H1 (cell line): ENCODE measurements at regions not wholly inside any gene's neighbourhood (a gene's known extent, or its start where the extent isn't known, plus 50 kb on each side); places are given as distances from the start of the nearest gene placed in this dataset.
A peak's percentile ranks its signal among the peaks of the same experiment; 100 is the strongest.

Experiments used
- CTCF ChIA-PET: fragments of 300-600 bp; sonication (Branson Sonifier 250); formaldehyde crosslinking; loops from one replicate; lab custom pipeline; 2021; ENCODE audit not compliant: partially characterized antibody; lab: Charles Lee
- POLR2A ChIA-PET: fragments of 300-600 bp; sonication (Branson Sonifier 250); formaldehyde crosslinking; loops from one replicate; lab custom pipeline; 2021; ENCODE audit warnings: inconsistent platforms; ENCODE audit not compliant: partially characterized antibody; lab: Charles Lee
- DNase-seq, 2 experiments: peaks; one replicate each; pipeline versions ENCODE4 v3.0.0 to v3.0.0-alpha.2; 2010 to 2022; ENCODE audit warnings: low spot score in 2 of 2, low read depth in 1 of 2, mixed read lengths in 1 of 2
- FAIRE-seq: peaks from 2 replicates; lab custom pipeline; 2011; peaks lifted over from hg19 to GRCh38; lab: Jason Lieb, UNC
- H2AFZ ChIP-seq: 2 replicates; pipeline ENCODE4 v1.8.1; 2012; ENCODE audit warnings: low read length, inconsistent platforms
- H2AK5ac ChIP-seq: 2 replicates; pipeline ENCODE4 v1.6.1; 2013; ENCODE audit warnings: low read depth, low read length
- H2BK120ac ChIP-seq: replicated peaks from 2 replicates; pipeline ENCODE3; 2013; ENCODE audit warnings: low read depth, low read length, inconsistent platforms
- H2BK12ac ChIP-seq: 2 replicates; pipeline ENCODE4 v1.6.1; 2013; ENCODE audit warnings: low read depth, low read length
- H2BK15ac ChIP-seq: 2 replicates; pipeline ENCODE4 v1.6.1; 2013; ENCODE audit warnings: low read length
- H2BK20ac ChIP-seq: 2 replicates; pipeline ENCODE4 v1.6.1; 2013; ENCODE audit warnings: low read length
- H2BK5ac ChIP-seq: 2 replicates; pipeline ENCODE4 v1.6.1; 2013; ENCODE audit warnings: low read depth, low read length
- H3K14ac ChIP-seq: 2 replicates; pipeline ENCODE4 v1.6.1; 2013; ENCODE audit warnings: inconsistent platforms; ENCODE audit not compliant: insufficient read length
- H3K18ac ChIP-seq: 2 replicates; pipeline ENCODE4 v1.6.1; 2013; ENCODE audit warnings: low read length; ENCODE audit errors: extremely low read depth
- H3K23ac ChIP-seq: 2 replicates; pipeline ENCODE4 v1.6.1; 2013; ENCODE audit warnings: inconsistent platforms; ENCODE audit not compliant: insufficient read length
- H3K23me2 ChIP-seq: 2 replicates; pipeline ENCODE4 v1.6.1; 2013; ENCODE audit warnings: low read depth, low read length
- H3K27ac ChIP-seq: 2 replicates; pipeline ENCODE4 v1.6.1; 2011; ENCODE audit warnings: low read depth, low read length, inconsistent platforms
- H3K27me3 ChIP-seq, 4 experiments: replicated peaks in 1 of 4; 1 replicate in 1 of 4; 2 replicates in 3 of 4; pipeline versions ENCODE4 v1.6.1 to v1.8.1; 2011 to 2013; ENCODE audit warnings: low read length in 3 of 4, mild to moderate bottlenecking in 3 of 4, inconsistent platforms in 2 of 4, mixed read lengths in 2 of 4, moderate library complexity in 1 of 4; ENCODE audit not compliant: control insufficient read depth in 3 of 4, insufficient read depth in 3 of 4; ENCODE audit errors: extremely low read depth in 1 of 4
- H3K36me3 ChIP-seq, 4 experiments: 2 replicates each; pipeline versions ENCODE4 v1.6.1 to v1.8.1; 2011 to 2013; ENCODE audit warnings: mild to moderate bottlenecking in 4 of 4, low read length in 3 of 4, moderate library complexity in 2 of 4, control low read depth in 1 of 4, inconsistent platforms in 1 of 4; ENCODE audit not compliant: insufficient read depth in 4 of 4, control insufficient read depth in 2 of 4
- H3K4ac ChIP-seq: replicated peaks from 2 replicates; pipeline ENCODE3; 2013; ENCODE audit warnings: low read length, low read depth, mixed read lengths, inconsistent platforms; ENCODE audit not compliant: insufficient read length
- H3K4me1 ChIP-seq, 4 experiments: replicated peaks in 1 of 4; 1 replicate in 1 of 4; 2 replicates in 3 of 4; pipeline versions ENCODE4 v1.6.1 to v1.8.1; 2011 to 2013; ENCODE audit warnings: low read length in 3 of 4, inconsistent platforms in 2 of 4, mixed read lengths in 1 of 4; ENCODE audit not compliant: insufficient read depth in 4 of 4, control insufficient read depth in 3 of 4
- H3K4me2 ChIP-seq, 2 experiments: 2 replicates each; pipeline versions ENCODE4 v1.6.1 to v1.8.1; 2011 to 2013; ENCODE audit warnings: low read depth in 2 of 2, low read length in 2 of 2, control low read depth in 1 of 2, inconsistent platforms in 1 of 2, mild to moderate bottlenecking in 1 of 2; ENCODE audit not compliant: insufficient read depth in 1 of 2
- H3K4me3 ChIP-seq, 4 experiments: fragments of 200-600, 300-600 bp in 1 of 4; sonication (generic), shearing (Covaris generic), sonication (Bioruptor Twin) in 1 of 4; 2 replicates each; pipeline versions ENCODE4 v1.5.1 to v1.8.1; 2011 to 2016; ENCODE audit warnings: low read length in 4 of 4, low read depth in 3 of 4, control low read depth in 2 of 4, inconsistent platforms in 2 of 4, mild to moderate bottlenecking in 2 of 4, mixed read lengths in 1 of 4, moderate library complexity in 1 of 4; ENCODE audit not compliant: insufficient read depth in 2 of 4; ENCODE audit errors: extremely low read depth in 1 of 4
- H3K56ac ChIP-seq: replicated peaks from 2 replicates; pipeline ENCODE3; 2013; ENCODE audit warnings: low read depth, mild to moderate bottlenecking, mixed read lengths, low read length, inconsistent platforms; ENCODE audit not compliant: insufficient read length
- H3K79me1 ChIP-seq: 2 replicates; pipeline ENCODE4 v1.6.1; 2013; ENCODE audit warnings: low read depth, low read length, control low read depth
- H3K79me2 ChIP-seq, 2 experiments: 2 replicates each; pipeline versions ENCODE4 v1.6.1 to v1.8.1; 2012 to 2013; ENCODE audit warnings: low read length in 2 of 2, mild to moderate bottlenecking in 2 of 2, inconsistent platforms in 1 of 2; ENCODE audit not compliant: insufficient read depth in 2 of 2, control insufficient read depth in 1 of 2
- H3K9ac ChIP-seq, 4 experiments: replicated peaks in 1 of 4; 1 replicate in 1 of 4; 2 replicates in 3 of 4; pipeline versions ENCODE4 v1.6.1 to v1.8.1; 2011 to 2013; ENCODE audit warnings: low read depth in 3 of 4, low read length in 3 of 4, control low read depth in 2 of 4, mild to moderate bottlenecking in 2 of 4, moderate library complexity in 2 of 4, inconsistent platforms in 1 of 4; ENCODE audit errors: extremely low read depth in 1 of 4
- H3K9me3 ChIP-seq, 2 experiments: 2 replicates each; pipeline versions ENCODE4 v1.6.1 to v1.8.1; 2012 to 2013; ENCODE audit warnings: mild to moderate bottlenecking in 2 of 2, moderate library complexity in 2 of 2, control low read depth in 1 of 2, inconsistent platforms in 1 of 2, low read depth in 1 of 2, low read length in 1 of 2, mixed read lengths in 1 of 2; ENCODE audit not compliant: insufficient read depth in 2 of 2
- H4K20me1 ChIP-seq, 2 experiments: replicated peaks in 1 of 2; 2 replicates each; pipeline versions ENCODE3 to v1.8.1; 2011 to 2013; ENCODE audit warnings: inconsistent platforms in 2 of 2, low read length in 2 of 2, mild to moderate bottlenecking in 1 of 2; ENCODE audit not compliant: insufficient read depth in 2 of 2, control insufficient read depth in 1 of 2
- H4K5ac ChIP-seq: 2 replicates; pipeline ENCODE4 v1.6.1; 2013; ENCODE audit warnings: low read length, low read depth, mixed read lengths, inconsistent platforms; ENCODE audit not compliant: insufficient read length
- H4K8ac ChIP-seq: 2 replicates; pipeline ENCODE4 v1.8.0; 2013; ENCODE audit warnings: mild to moderate bottlenecking, moderate library complexity, low read length, inconsistent platforms; ENCODE audit not compliant: insufficient read depth; ENCODE audit errors: extremely low read depth
- H4K91ac ChIP-seq: replicated peaks from 2 replicates; pipeline ENCODE3; 2013; ENCODE audit warnings: low read length, mixed read lengths, inconsistent platforms; ENCODE audit not compliant: insufficient read length
- BRCA1 ChIP-seq: IDR thresholded peaks from 2 replicates; pipeline ENCODE4 v1.6.1; 2012; ENCODE audit warnings: low read depth, low read length, improper control_type of control experiment
- CTCF ChIP-seq, 3 experiments: IDR thresholded peaks; 1 replicate in 2 of 3; 2 replicates in 1 of 3; pipeline versions ENCODE4 v1.5.1 to v1.6.1; 2011; ENCODE audit warnings: low read length in 3 of 3, mild to moderate bottlenecking in 3 of 3, inconsistent platforms in 2 of 3, low read depth in 1 of 3, moderate library complexity in 1 of 3; ENCODE audit not compliant: insufficient read depth in 1 of 3; ENCODE audit errors: control extremely low read depth in 1 of 3
- POLR2A ChIP-seq, 2 experiments: IDR thresholded peaks; 1 replicate in 1 of 2; 2 replicates in 1 of 2; pipeline ENCODE4 v1.6.1; 2011; ENCODE audit warnings: low read depth in 2 of 2, low read length in 2 of 2, mild to moderate bottlenecking in 2 of 2; ENCODE audit errors: control extremely low read depth in 1 of 2
- RAD21 ChIP-seq, 2 experiments: IDR thresholded peaks in 1 of 2; conservative IDR thresholded peaks in 1 of 2; 2 replicates each; pipeline ENCODE4 v1.6.1; 2011; ENCODE audit warnings: low read depth in 2 of 2, low read length in 2 of 2, improper control_type of control experiment in 1 of 2, inconsistent platforms in 1 of 2, mild to moderate bottlenecking in 1 of 2, moderate library complexity in 1 of 2
- RBBP5 ChIP-seq: IDR thresholded peaks from 2 replicates; pipeline ENCODE4 v1.7.1; 2012; ENCODE audit warnings: low read depth, mild to moderate bottlenecking, inconsistent platforms, low read length, moderate library complexity, borderline replicate concordance
- WGBS, 2 experiments: shearing (Covaris generic) in 1 of 2; methylation state at CpG; one replicate each; pipeline versions ENCODE4 v1.1.6 to v1.1.7; 2013 to 2015; ENCODE audit warnings: low lambda C conversion rate in 2 of 2, mixed read lengths in 2 of 2, inconsistent platforms in 1 of 2, low coverage in 1 of 2, missing lambda C conversion rate in 1 of 2; ENCODE audit not compliant: insufficient replicate concordance in 2 of 2, insufficient coverage in 1 of 2, insufficient read length in 1 of 2; ENCODE audit errors: extremely low coverage in 1 of 2, missing lambda C conversion rate in 1 of 2; 5-methylcytosine and 5-hydroxymethylcytosine counted together
- TF ChIP-seq, protein P1 (sequence below): IDR thresholded peaks from 2 replicates; pipeline ENCODE4 v1.6.1; 2012; ENCODE audit warnings: inconsistent platforms

- Histone ChIP-seq H4K5ac (peak overlapping the region; percentile 2), H3K23me2 (no peaks in the 10 kb centered on the region), H2AK5ac (peak overlapping the region; percentile 71; the same call in 1 of the 2 replicates), H3K18ac (no peak overlapping the region; the same call in 1 of the 2 replicates), H3K9ac (no peak overlapping the region), H3K56ac (no peak overlapping the region), H3K79me2 (no peaks in the 10 kb centered on the region), H4K91ac (peak overlapping the region; percentile 22), H3K4me1 (peaks cover 0 to 5% (median 0%) of the 10 kb centered on the region in 4 experiments; a peak in 2 of 7 replicates), H3K14ac (no peak overlapping the region), H4K20me1 (no peaks in the 10 kb centered on the region), H2BK5ac (peak overlapping the region; percentile 50; the same call in 1 of the 2 replicates), H3K4me2 (no peak overlapping the region), H3K36me3 (peaks cover 0 to 3% (median 0%) of the 10 kb centered on the region in 4 experiments; a peak in 1 of 8 replicates), H3K4me3 (no peak overlapping the region), H2BK12ac (peak overlapping the region; percentile 86), H2BK15ac (no peak overlapping the region), H2AFZ (no peak overlapping the region), H3K23ac (no peak overlapping the region), H2BK20ac (peak overlapping the region; percentile 88), H2BK120ac (peak overlapping the region; percentile 82), H4K8ac (no peak overlapping the region), H3K4ac (peak overlapping the region; percentile 29), H3K27ac (no peak overlapping the region), H3K79me1 (no peaks in the 10 kb centered on the region), H3K27me3 (no peaks in the 10 kb centered on the region), H3K9me3 (peaks cover 4 to 10% of the 10 kb centered on the region in 2 experiments; a peak in 3 of 4 replicates)
- DNase-seq (no peak), FAIRE-seq (no peak)
- WGBS, 2 experiments, result 77% methylated on average over 13 of the region's 13 CpGs; no CpG with 5 or more reads in 1 of the 2 experiments
- ChIA-PET POLR2A (interaction anchor here (0.8 kb wide), 1 partner anchor 16 kb away, joined by 3 read pairs; no protein-coding TSS in a partner anchor), CTCF (interaction anchor here (0.8 to 4.9 kb wide), 17 partner anchors 10 to 858 kb away, joined by 3 to 79 read pairs (median 5); no protein-coding TSS in a partner anchor)
- TF ChIP-seq, protein P1, sequence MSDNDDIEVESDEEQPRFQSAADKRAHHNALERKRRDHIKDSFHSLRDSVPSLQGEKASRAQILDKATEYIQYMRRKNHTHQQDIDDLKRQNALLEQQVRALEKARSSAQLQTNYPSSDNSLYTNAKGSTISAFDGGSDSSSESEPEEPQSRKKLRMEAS, result peak; percentile 22; the same call in 1 of the 2 replicates
- TF ChIP-seq BRCA1 (no peak), CTCF (IDR thresholded peaks at IDR 0.05; ENCODE audit: control extremely low read depth in 1 of 3, insufficient read depth in 1 of 3, low read depth in 1 of 3, low read length in 3 of 3) (peak; percentile 18 to 50 (median 32)), POLR2A (IDR thresholded peaks at IDR 0.05; ENCODE audit: control extremely low read depth in 1 of 2, low read depth in 2 of 2, low read length in 2 of 2) (no peak), RBBP5 (no peak), RAD21 (IDR thresholded peaks at IDR 0.05 in 1 of 2, conservative IDR thresholded peaks at IDR 0.05 in 1 of 2; ENCODE audit: low read depth in 2 of 2, low read length in 2 of 2) (peak; percentile 61 to 65)
Observed at GRCh38 chr10:52949899-52950298, 177.3 kb upstream of the MBL2 start.
